Hepatocyte (in vitro differentiated cells): ENCODE measurements at regions not wholly inside any gene's neighbourhood (a gene's known extent, or its start where the extent isn't known, plus 50 kb on each side); places are given as distances from the start of the nearest gene placed in this dataset.

ENCODE experiments used
- DNase-seq: peaks from one replicate; pipeline ENCODE4 v3.0.0-alpha.2; 2016; ENCODE audit warnings: low spot score
- H2AFZ ChIP-seq: fragments of 200-600 bp; sonication (generic); 2 replicates; pipeline ENCODE4 v1.6.0; 2016; ENCODE audit warnings: antibody characterized with exemption, mild to moderate bottlenecking
- H3K27ac ChIP-seq: fragments of 200-600 bp; sonication (generic); 2 replicates; pipeline ENCODE4 v1.5.1; 2016; ENCODE audit warnings: mild to moderate bottlenecking
- H3K27me3 ChIP-seq: fragments of 200-600 bp; sonication (generic); 2 replicates; pipeline ENCODE4 v1.6.1; 2016
- H3K36me3 ChIP-seq: fragments of 200-600 bp; sonication (generic); replicated peaks from 2 replicates; pipeline ENCODE4 v1.5.1; 2016; ENCODE audit warnings: low read depth; ENCODE audit not compliant: insufficient read depth
- H3K4me1 ChIP-seq: fragments of 200-600 bp; sonication (generic); 2 replicates; pipeline ENCODE4 v1.5.1; 2016; ENCODE audit warnings: mild to moderate bottlenecking, moderate library complexity; ENCODE audit not compliant: insufficient read depth
- H3K4me2 ChIP-seq: fragments of 200-600 bp; sonication (generic); 2 replicates; pipeline ENCODE4 v1.6.0; 2016
- H3K4me3 ChIP-seq: fragments of 200-600 bp; sonication (generic); 2 replicates; pipeline ENCODE4 v1.5.1; 2016; ENCODE audit warnings: mild to moderate bottlenecking
- H3K79me2 ChIP-seq: fragments of 200-600 bp; sonication (generic); 2 replicates; pipeline ENCODE4 v1.6.0; 2017; ENCODE audit warnings: mild to moderate bottlenecking
- H3K9me2 ChIP-seq: fragments of 200-600 bp; sonication (generic); replicated peaks from 2 replicates; pipeline ENCODE4 v1.6.0; 2017; ENCODE audit warnings: mild to moderate bottlenecking; ENCODE audit not compliant: insufficient read depth
- H3K9me3 ChIP-seq: fragments of 200-600 bp; sonication (generic); 2 replicates; pipeline ENCODE4 v1.5.1; 2016; ENCODE audit warnings: low read depth, mild to moderate bottlenecking
- H4K20me1 ChIP-seq: fragments of 200-600 bp; sonication (generic); 2 replicates; pipeline ENCODE4 v1.6.0; 2016; ENCODE audit warnings: mild to moderate bottlenecking; ENCODE audit not compliant: insufficient read depth, poor library complexity, severe bottlenecking
- EZH2 ChIP-seq: fragments of 200-600 bp; sonication (generic); IDR thresholded peaks from 2 replicates; pipeline ENCODE4 v1.6.1; 2016; ENCODE audit warnings: antibody characterized with exemption, mild to moderate bottlenecking, borderline replicate concordance
- EZH2phosphoT487 ChIP-seq: fragments of 200-600 bp; sonication (generic); IDR thresholded peaks from one replicate; pipeline ENCODE4 v1.6.1; 2018; ENCODE audit warnings: antibody characterized with exemption, mild to moderate bottlenecking, low read depth, moderate library complexity; ENCODE audit not compliant: unreplicated experiment, severe bottlenecking
- WGBS: methylation state at CpG from one replicate; pipeline ENCODE4 v1.1.6; 2016; ENCODE audit warnings: low lambda C conversion rate; ENCODE audit errors: missing lambda C conversion rate; 5-methylcytosine and 5-hydroxymethylcytosine counted together
- TF ChIP-seq, protein P1 (sequence below): fragments of 200-600 bp; sonication (generic); IDR thresholded peaks from 2 replicates; pipeline ENCODE4 v1.5.1; 2016; ENCODE audit warnings: antibody characterized with exemption, mild to moderate bottlenecking; ENCODE audit not compliant: poor library complexity

DNA sequence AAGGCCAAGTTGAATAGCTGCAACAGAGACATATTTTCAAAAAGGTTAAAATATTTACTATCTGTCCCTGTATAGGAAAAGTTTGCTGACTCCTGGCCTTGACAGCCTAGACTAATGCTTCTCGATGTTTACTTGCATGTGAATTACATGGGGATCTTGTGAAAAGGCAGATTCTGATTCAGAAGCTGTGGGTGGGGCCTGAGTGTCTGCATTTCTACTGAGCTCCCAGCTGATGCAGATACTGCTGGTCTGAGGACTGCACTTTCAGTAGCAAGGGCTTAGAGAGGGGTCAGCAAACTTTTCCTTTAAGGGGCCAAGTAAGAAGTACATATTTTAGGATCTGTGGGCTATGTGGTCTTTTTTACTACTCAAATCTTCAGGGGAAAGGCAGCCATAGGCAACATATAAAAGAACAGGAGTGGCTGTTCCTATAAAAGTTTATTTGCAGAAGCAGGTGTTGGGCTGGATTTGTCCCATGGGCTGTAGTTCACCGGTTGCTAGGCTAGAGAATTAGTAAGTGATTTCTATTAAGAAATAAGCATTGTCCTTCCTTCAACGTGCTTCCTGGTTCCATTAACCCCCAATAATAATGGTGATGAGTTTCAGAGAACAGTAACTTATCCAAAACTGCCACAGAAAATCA is 97.2 kb upstream of the PDE5A start:
- Histone ChIP-seq H3K27ac (peak overlapping the region; percentile 49), H3K4me2 (no peak overlapping the region), H3K4me3 (no peak overlapping the region), H3K27me3 (no peaks in the 10 kb centered on the region), H3K36me3 (no peaks in the 10 kb centered on the region), H3K4me1 (peaks cover 20% of the 10 kb centered on the region), H3K9me3 (no peaks in the 10 kb centered on the region), H4K20me1 (no peaks in the 10 kb centered on the region), H3K9me2 (no peaks in the 10 kb centered on the region), H2AFZ (no peak overlapping the region), H3K79me2 (no peaks in the 10 kb centered on the region)
- no peak for TF ChIP-seq EZH2
- TF ChIP-seq EZH2phosphoT487, result no peak
- TF ChIP-seq, protein P1, sequence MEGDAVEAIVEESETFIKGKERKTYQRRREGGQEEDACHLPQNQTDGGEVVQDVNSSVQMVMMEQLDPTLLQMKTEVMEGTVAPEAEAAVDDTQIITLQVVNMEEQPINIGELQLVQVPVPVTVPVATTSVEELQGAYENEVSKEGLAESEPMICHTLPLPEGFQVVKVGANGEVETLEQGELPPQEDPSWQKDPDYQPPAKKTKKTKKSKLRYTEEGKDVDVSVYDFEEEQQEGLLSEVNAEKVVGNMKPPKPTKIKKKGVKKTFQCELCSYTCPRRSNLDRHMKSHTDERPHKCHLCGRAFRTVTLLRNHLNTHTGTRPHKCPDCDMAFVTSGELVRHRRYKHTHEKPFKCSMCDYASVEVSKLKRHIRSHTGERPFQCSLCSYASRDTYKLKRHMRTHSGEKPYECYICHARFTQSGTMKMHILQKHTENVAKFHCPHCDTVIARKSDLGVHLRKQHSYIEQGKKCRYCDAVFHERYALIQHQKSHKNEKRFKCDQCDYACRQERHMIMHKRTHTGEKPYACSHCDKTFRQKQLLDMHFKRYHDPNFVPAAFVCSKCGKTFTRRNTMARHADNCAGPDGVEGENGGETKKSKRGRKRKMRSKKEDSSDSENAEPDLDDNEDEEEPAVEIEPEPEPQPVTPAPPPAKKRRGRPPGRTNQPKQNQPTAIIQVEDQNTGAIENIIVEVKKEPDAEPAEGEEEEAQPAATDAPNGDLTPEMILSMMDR, result no peak
- 28% methylated on average over 3 of the region's 3 CpGs for WGBS
- peak; percentile 31 for DNase-seq

DNA sequence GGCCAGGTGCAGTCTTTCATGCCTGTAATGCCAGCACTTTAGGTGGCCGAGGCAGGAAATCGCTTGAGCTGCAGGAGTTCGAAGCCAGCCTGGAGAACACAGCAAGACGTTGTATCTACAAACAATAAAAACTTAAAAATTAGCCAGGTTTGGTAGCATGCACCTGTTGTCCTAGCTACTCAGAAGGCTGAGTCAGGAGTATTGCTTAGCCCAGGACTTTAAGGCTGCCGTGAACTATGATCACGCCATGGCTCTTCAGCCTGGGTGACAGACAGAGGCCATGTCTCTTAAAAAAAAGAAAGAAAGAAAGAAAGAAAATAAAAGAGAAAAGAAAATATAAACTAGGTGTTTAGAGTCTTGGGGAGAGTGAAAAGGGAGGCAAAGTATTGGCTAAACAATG is 96.4 kb upstream of the PDE5A start:
- no peak overlapping the region for H3K4me3 ChIP-seq
- WGBS, result 93% methylated on average over 6 of the region's 6 CpGs
- no peak overlapping the region for H3K4me2 ChIP-seq
- H2AFZ ChIP-seq, result no peak overlapping the region
- H3K36me3 ChIP-seq, result no peaks in the 10 kb centered on the region
- no peak overlapping the region for H3K27ac ChIP-seq
- TF ChIP-seq EZH2, result no peak
- TF ChIP-seq, protein P1, result no peak
- no peak for TF ChIP-seq EZH2phosphoT487
- H3K9me2 ChIP-seq, result no peaks in the 10 kb centered on the region
- no peak for DNase-seq
- H3K4me1 ChIP-seq, result peaks cover 15% of the 10 kb centered on the region
- H3K9me3 ChIP-seq, result no peaks in the 10 kb centered on the region
- no peaks in the 10 kb centered on the region for H3K27me3 ChIP-seq
- H4K20me1 ChIP-seq, result no peaks in the 10 kb centered on the region
- H3K79me2 ChIP-seq, result no peaks in the 10 kb centered on the region

DNA sequence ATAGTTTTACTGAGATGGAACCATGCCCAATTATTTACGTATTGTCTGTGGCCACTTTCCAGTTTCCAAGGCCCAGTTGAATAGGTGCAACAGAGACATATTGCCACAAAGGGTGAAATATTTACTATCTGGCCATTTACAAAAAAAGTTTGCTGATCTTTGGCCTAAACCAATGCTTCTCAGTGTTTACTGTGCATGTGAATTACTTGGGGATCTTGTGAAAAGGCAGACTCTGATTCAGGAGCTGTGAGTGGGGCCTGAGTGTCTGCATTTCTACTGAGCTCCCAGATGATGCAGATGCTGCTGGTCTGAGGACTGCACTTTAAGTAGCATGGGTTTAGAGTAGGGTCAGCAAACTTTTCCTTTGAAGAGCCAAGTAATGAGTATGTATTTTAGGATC is 94.1 kb upstream of the PDE5A start:
- peaks cover 9% of the 10 kb centered on the region for H3K4me1 ChIP-seq
- WGBS, result 92% methylated on average over 1 of the region's 1 CpG
- H3K27me3 ChIP-seq, result no peaks in the 10 kb centered on the region
- H3K9me2 ChIP-seq, result no peaks in the 10 kb centered on the region
- H3K4me2 ChIP-seq, result no peak overlapping the region
- no peaks in the 10 kb centered on the region for H3K79me2 ChIP-seq
- no peaks in the 10 kb centered on the region for H3K36me3 ChIP-seq
- H3K4me3 ChIP-seq, result no peak overlapping the region
- no peak for TF ChIP-seq EZH2phosphoT487
- TF ChIP-seq, protein P1, result no peak
- no peak for TF ChIP-seq EZH2
- peaks cover 8% of the 10 kb centered on the region for H3K9me3 ChIP-seq
- no peaks in the 10 kb centered on the region for H4K20me1 ChIP-seq
- H3K27ac ChIP-seq, result no peak overlapping the region
- no peak overlapping the region for H2AFZ ChIP-seq
- DNase-seq, result no peak
